MCF 10A (cell line): ENCODE measurements at regions not wholly inside any gene's neighbourhood (a gene's known extent, or its start where the extent isn't known, plus 50 kb on each side); places are given as distances from the start of the nearest gene placed in this dataset.

Experiments used
- BruUV-seq: library from RNA; stranded (reverse); fragments of 400-500 nt; replicated peaks from 2 replicates; lab custom pipeline; 2021; lab: Mats Ljungman, UMichigan
- CTCF ChIA-PET: fragments of 300-600 bp; sonication (Branson Sonifier 250); formaldehyde crosslinking; extraction: SDS; loops from one replicate; lab custom pipeline; 2021; ENCODE audit warnings: antibody characterized with exemption, inconsistent platforms; lab: Yijun Ruan, JAX
- POLR2A ChIA-PET: fragments of 300-600, 350-650 bp; sonication (Branson Sonifier 250); formaldehyde crosslinking; extraction: SDS; loops from one replicate; lab custom pipeline; 2020; ENCODE audit warnings: antibody characterized with exemption, inconsistent platforms; lab: Yijun Ruan, JAX
- DNase-seq: peaks from one replicate; pipeline ENCODE4 v3.0.0-alpha.2; 2018; ENCODE audit not compliant: unreplicated experiment
- H3K27ac Mint-ChIP-seq: one replicate; pipeline ENCODE4 v1.8.0; 2022; ENCODE audit warnings: mild to moderate bottlenecking, low read depth, mixed read lengths; ENCODE audit not compliant: unreplicated experiment
- H3K27me3 Mint-ChIP-seq: one replicate; pipeline ENCODE4 v1.8.0; 2022; ENCODE audit warnings: mixed read lengths; ENCODE audit not compliant: insufficient read depth, unreplicated experiment
- H3K36me3 Mint-ChIP-seq: one replicate; pipeline ENCODE4 v1.8.0; 2022; ENCODE audit warnings: mild to moderate bottlenecking, moderate library complexity, mixed read lengths; ENCODE audit not compliant: insufficient read depth, unreplicated experiment
- H3K4me1 Mint-ChIP-seq: one replicate; pipeline ENCODE4 v1.8.0; 2022; ENCODE audit warnings: mixed read lengths; ENCODE audit not compliant: insufficient read depth, unreplicated experiment
- H3K4me3 Mint-ChIP-seq: one replicate; pipeline ENCODE4 v1.8.0; 2022; ENCODE audit warnings: mild to moderate bottlenecking, moderate library complexity, mixed read lengths; ENCODE audit not compliant: unreplicated experiment
- H3K9me3 Mint-ChIP-seq: one replicate; pipeline ENCODE4 v1.8.0; 2022; ENCODE audit warnings: mixed read lengths; ENCODE audit not compliant: unreplicated experiment
- intact Hi-C: fragments of 100-400 bp; cut with micrococcal nuclease; formaldehyde crosslinking; loops from 2 replicates; pipeline ENCODE4 v1.14.1; 2022
- TF ChIP-seq, protein P1 (sequence below): fragments of 200-600 bp; IDR thresholded peaks from one replicate; pipeline ENCODE4 v1.8.0; 2022; ENCODE audit warnings: antibody characterized with exemption, mild to moderate bottlenecking; ENCODE audit not compliant: unreplicated experiment

DNA sequence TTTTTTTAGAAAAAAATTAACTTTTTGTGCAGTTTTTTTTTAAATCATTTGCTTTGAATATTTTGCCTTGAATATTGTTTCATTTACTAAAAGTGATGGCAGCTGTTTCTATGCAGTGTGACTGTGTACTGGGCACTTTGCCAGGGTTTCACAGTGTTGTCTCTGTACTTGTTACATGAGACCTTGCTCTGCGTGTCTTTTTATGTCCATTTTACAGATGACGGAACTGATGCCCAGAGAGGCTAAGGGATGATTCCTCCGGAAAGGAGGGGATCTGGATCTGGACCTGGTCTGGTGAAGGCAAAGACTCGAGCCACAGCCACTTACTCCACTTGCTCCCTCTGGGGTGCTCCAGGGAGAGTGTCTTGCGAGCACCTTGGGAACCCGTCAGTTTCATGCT is 124.8 kb upstream of the PTCH1 start:
- intact Hi-C loops: no loop called here
- H3K36me3 Mint-ChIP-seq: no peaks in the 10 kb centered on the region
- H3K9me3 Mint-ChIP-seq: no peaks in the 10 kb centered on the region
- no peak overlapping the region for H3K27ac Mint-ChIP-seq
- TF ChIP-seq, protein P1, sequence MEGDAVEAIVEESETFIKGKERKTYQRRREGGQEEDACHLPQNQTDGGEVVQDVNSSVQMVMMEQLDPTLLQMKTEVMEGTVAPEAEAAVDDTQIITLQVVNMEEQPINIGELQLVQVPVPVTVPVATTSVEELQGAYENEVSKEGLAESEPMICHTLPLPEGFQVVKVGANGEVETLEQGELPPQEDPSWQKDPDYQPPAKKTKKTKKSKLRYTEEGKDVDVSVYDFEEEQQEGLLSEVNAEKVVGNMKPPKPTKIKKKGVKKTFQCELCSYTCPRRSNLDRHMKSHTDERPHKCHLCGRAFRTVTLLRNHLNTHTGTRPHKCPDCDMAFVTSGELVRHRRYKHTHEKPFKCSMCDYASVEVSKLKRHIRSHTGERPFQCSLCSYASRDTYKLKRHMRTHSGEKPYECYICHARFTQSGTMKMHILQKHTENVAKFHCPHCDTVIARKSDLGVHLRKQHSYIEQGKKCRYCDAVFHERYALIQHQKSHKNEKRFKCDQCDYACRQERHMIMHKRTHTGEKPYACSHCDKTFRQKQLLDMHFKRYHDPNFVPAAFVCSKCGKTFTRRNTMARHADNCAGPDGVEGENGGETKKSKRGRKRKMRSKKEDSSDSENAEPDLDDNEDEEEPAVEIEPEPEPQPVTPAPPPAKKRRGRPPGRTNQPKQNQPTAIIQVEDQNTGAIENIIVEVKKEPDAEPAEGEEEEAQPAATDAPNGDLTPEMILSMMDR: no peak
- peak; percentile 29 for DNase-seq
- ChIA-PET POLR2A (no interaction called here), CTCF (interaction anchor here (0.6 kb wide), 1 partner anchor 388 kb away, joined by 4 read pairs; no protein-coding TSS in a partner anchor)
- H3K4me3 Mint-ChIP-seq: no peak overlapping the region
- no TSS peak for BruUV-seq
- peaks cover 22% of the 10 kb centered on the region for H3K27me3 Mint-ChIP-seq
- no peaks in the 10 kb centered on the region for H3K4me1 Mint-ChIP-seq

DNA sequence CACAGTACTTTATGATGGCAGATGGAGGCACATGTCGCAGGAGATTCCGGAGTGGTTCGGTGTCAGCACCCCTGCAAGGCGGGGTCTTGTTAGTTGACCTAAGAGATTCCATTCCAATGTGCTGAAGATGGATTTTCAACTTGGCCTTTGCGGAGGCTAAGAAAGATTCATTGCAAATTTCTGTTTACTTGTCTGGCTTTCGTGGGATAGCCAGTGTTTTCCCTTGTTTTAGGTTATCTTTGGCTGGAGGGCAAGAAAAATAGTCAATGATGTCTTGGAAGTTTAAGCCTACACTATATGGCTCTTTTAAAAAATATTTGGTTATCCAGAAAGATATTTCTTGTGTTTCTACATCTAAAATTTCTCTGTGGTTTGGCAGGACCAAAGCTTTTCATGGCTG is 123.6 kb upstream of the PTCH1 start:
- no peak overlapping the region for H3K4me3 Mint-ChIP-seq
- no peaks in the 10 kb centered on the region for H3K9me3 Mint-ChIP-seq
- H3K27me3 Mint-ChIP-seq: peaks cover 26% of the 10 kb centered on the region
- ChIA-PET POLR2A (no interaction called here), CTCF (no interaction called here)
- no TSS peak for BruUV-seq
- TF ChIP-seq, protein P1: no peak
- no peaks in the 10 kb centered on the region for H3K4me1 Mint-ChIP-seq
- no peak for DNase-seq
- intact Hi-C loops: no loop called here
- H3K36me3 Mint-ChIP-seq: no peaks in the 10 kb centered on the region
- H3K27ac Mint-ChIP-seq: no peak overlapping the region

DNA sequence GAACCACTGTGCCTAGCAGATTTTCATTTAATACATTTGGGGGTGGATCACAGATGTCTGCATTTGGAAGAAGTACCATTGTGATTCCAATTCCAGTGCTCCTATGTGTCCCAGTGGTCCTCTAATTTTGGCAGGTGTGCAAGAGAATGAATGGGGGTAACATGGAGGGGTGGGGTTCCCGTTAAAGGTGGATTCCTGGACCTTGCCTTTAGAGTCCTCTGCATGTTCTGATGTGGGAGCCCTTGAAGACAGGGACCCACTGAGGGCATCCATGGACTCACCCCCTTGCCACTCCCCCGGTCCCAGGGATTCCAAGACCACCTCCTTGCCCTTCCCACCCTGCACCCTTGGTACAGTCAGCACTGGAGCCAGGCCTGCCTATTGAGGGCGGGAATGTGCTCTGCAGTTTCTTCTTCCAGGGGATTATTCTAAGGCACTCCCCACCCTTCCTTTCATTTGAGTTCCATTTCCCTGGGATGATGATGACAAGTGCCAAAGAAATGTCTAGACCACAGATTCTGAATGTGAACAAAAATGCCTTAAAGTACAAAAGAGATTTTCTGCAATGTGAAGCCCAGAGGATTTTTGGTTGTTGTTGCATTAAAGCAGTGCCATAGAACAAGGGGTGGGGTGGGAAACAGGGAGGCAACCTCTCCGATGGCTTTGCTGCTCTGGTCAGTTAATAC is 119.4 kb upstream of the PTCH1 start:
- intact Hi-C loops: no loop called here
- H3K4me3 Mint-ChIP-seq: no peak overlapping the region

DNA sequence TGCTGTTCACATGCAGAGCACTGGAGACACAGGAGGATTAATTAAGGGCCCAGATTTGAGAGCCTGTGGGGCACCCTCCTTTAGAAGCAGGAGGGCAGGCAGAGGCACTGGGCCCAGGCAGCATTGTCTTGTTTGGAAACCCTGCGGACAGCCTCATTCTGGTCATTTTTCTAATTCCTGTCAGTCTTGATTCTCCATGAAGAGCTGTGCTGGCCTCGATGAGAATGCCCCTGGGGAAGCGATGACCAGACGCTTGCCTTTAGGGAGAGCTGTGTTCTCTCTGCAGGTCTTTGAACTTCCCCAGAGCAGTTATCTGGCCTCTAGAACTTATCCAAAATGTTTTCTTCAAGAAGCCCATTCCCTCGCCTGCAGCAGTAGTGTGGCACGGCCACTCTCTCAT is 117.8 kb upstream of the PTCH1 start:
- POLR2A ChIA-PET: no interaction called here
- no peak overlapping the region for H3K4me3 Mint-ChIP-seq
- CTCF ChIA-PET: no interaction called here
- H3K4me1 Mint-ChIP-seq: no peaks in the 10 kb centered on the region
- no TSS peak for BruUV-seq
- no peak overlapping the region for H3K27ac Mint-ChIP-seq
- no peaks in the 10 kb centered on the region for H3K36me3 Mint-ChIP-seq
- TF ChIP-seq, protein P1: no peak
- H3K27me3 Mint-ChIP-seq: peaks cover 14% of the 10 kb centered on the region
- DNase-seq: no peak
- no peaks in the 10 kb centered on the region for H3K9me3 Mint-ChIP-seq
- intact Hi-C loops: no loop called here

More for the DNA sequence above, 119.4 kb upstream of the PTCH1 start:
- no peak for DNase-seq
- BruUV-seq: no TSS peak
- Mint-ChIP-seq H3K27me3 (peaks cover 26% of the 10 kb centered on the region), H3K27ac (no peak overlapping the region), H3K36me3 (no peaks in the 10 kb centered on the region), H3K9me3 (no peaks in the 10 kb centered on the region), H3K4me1 (no peaks in the 10 kb centered on the region)
- TF ChIP-seq, protein P1: no peak
- POLR2A ChIA-PET: no interaction called here
- CTCF ChIA-PET: no interaction called here
